ENCODE measurements at regions not wholly inside any gene's neighbourhood (a gene's known extent, or its start where the extent isn't known, plus 50 kb on each side); places are given as distances from the start of the nearest gene placed in this dataset.

- no peak for TF ChIP-seq EZH2 (IDR thresholded peaks at IDR 0.05; ENCODE audit: borderline replicate concordance, low read length)
- no peak for TF ChIP-seq CTCF (conservative IDR thresholded peaks at IDR 0.05 in 1 of 2, IDR thresholded peaks at IDR 0.05 in 1 of 2; ENCODE audit: extremely low read depth in 1 of 2, insufficient read depth in 1 of 2, low read depth in 1 of 2, low read length in 2 of 2)
These were observed 174.7 kb downstream of the MTX2 start for GRCh38 chr2:176443946-176444345.
